Endothelial cell of umbilical vein (primary cell): ENCODE measurements at regions not wholly inside any gene's neighbourhood (a gene's known extent, or its start where the extent isn't known, plus 50 kb on each side); places are given as distances from the start of the nearest gene placed in this dataset.

ENCODE experiments used
- BruUV-seq: library from RNA; stranded (reverse); fragments of 400-500 nt; replicated peaks from 2 replicates; lab custom pipeline; 2021; lab: Mats Ljungman, UMichigan
- CTCF ChIA-PET: fragments of 300-600, 350-600 bp; sonication (Branson Sonifier 250); formaldehyde crosslinking; loops from one replicate; lab custom pipeline; 2021; ENCODE audit warnings: antibody characterized with exemption, inconsistent platforms; lab: Charles Lee
- POLR2A ChIA-PET: fragments of 300-600, 350-600 bp; sonication (Branson Sonifier 250); formaldehyde crosslinking; loops from one replicate; lab custom pipeline; 2021; ENCODE audit warnings: antibody characterized with exemption, inconsistent platforms; lab: Charles Lee
- DNase-seq: peaks from one replicate; pipeline ENCODE4 v3.0.0-alpha.2; 2011; ENCODE audit warnings: low read depth, low spot score
- FAIRE-seq: peaks from 2 replicates; lab custom pipeline; 2011; peaks lifted over from hg19 to GRCh38; lab: Jason Lieb, UNC
- H2AFZ ChIP-seq: 2 replicates; pipeline ENCODE4 v1.6.0; 2012; ENCODE audit warnings: low read depth, low read length, control low read depth, inconsistent platforms
- H3K27ac ChIP-seq: 2 replicates; pipeline ENCODE4 v1.5.1; 2011; ENCODE audit warnings: low read depth, mild to moderate bottlenecking, control low read depth, low read length, moderate library complexity; ENCODE audit not compliant: insufficient read depth
- H3K27me3 ChIP-seq, 2 experiments: 2 replicates each; pipeline versions ENCODE4 v1.6.0 to v1.6.1; 2011; ENCODE audit warnings: low read length in 2 of 2, mixed read lengths in 1 of 2; ENCODE audit not compliant: control insufficient read depth in 2 of 2, insufficient read depth in 2 of 2
- H3K36me3 ChIP-seq, 2 experiments: 2 replicates in 1 of 2; 3 replicates in 1 of 2; pipeline ENCODE4 v1.5.1; 2011; ENCODE audit warnings: low read length in 2 of 2, mild to moderate bottlenecking in 1 of 2, moderate library complexity in 1 of 2; ENCODE audit not compliant: control insufficient read depth in 2 of 2, insufficient read depth in 2 of 2; ENCODE audit errors: extremely low read depth in 1 of 2
- H3K4me1 ChIP-seq: 3 replicates; pipeline ENCODE4 v1.5.1; 2011; ENCODE audit warnings: mild to moderate bottlenecking, low read length; ENCODE audit not compliant: control insufficient read depth, insufficient read depth; ENCODE audit errors: extremely low read depth
- H3K4me2 ChIP-seq: 2 replicates; pipeline ENCODE4 v1.6.1; 2011; ENCODE audit warnings: low read length, control low read depth, mixed read lengths; ENCODE audit not compliant: insufficient read depth
- H3K4me3 ChIP-seq, 3 experiments: fragments of 200-600 bp in 1 of 3; sonication (generic), shearing (Covaris generic) in 1 of 3; replicated peaks in 1 of 3; 2 replicates each; pipeline ENCODE4 v1.5.1; 2011 to 2016; ENCODE audit warnings: control low read depth in 3 of 3, low read length in 3 of 3, mild to moderate bottlenecking in 2 of 3, inconsistent platforms in 1 of 3, low read depth in 1 of 3, moderate library complexity in 1 of 3; ENCODE audit not compliant: insufficient read depth in 1 of 3
- H3K79me2 ChIP-seq: 2 replicates; pipeline ENCODE4 v1.6.0; 2012; ENCODE audit warnings: low read length, inconsistent platforms; ENCODE audit not compliant: control insufficient read depth, insufficient read depth
- H3K9ac ChIP-seq: replicated peaks from 2 replicates; pipeline ENCODE3; 2011; ENCODE audit warnings: low read length, control low read depth; ENCODE audit not compliant: insufficient read depth; ENCODE audit errors: extremely low read depth
- H3K9me1 ChIP-seq: replicated peaks from 3 replicates; pipeline ENCODE4 v1.6.0; 2011; ENCODE audit warnings: mild to moderate bottlenecking, low read length; ENCODE audit not compliant: control insufficient read depth, insufficient read depth; ENCODE audit errors: extremely low read depth
- H3K9me3 ChIP-seq: replicated peaks from 2 replicates; pipeline ENCODE4 v1.5.1; 2012; ENCODE audit warnings: low read length, inconsistent platforms; ENCODE audit not compliant: control insufficient read depth, insufficient read depth
- H4K20me1 ChIP-seq: replicated peaks from 2 replicates; pipeline ENCODE3; 2011; ENCODE audit warnings: mild to moderate bottlenecking, low read length; ENCODE audit not compliant: control insufficient read depth, insufficient read depth; ENCODE audit errors: extremely low read depth
- CTCF ChIP-seq, 2 donors: IDR thresholded peaks; 1 replicate in 1 of 2; 2 replicates in 1 of 2; pipeline ENCODE4 v1.5.1; 2011; ENCODE audit warnings: low read length in 2 of 2, mild to moderate bottlenecking in 2 of 2, moderate library complexity in 2 of 2, control low read depth in 1 of 2, inconsistent platforms in 1 of 2, low read depth in 1 of 2; ENCODE audit not compliant: insufficient read depth in 1 of 2; ENCODE audit errors: extremely low read depth in 1 of 2
- EZH2 ChIP-seq: IDR thresholded peaks from 2 replicates; pipeline ENCODE4 v1.6.1; 2012; ENCODE audit warnings: borderline replicate concordance, low read depth, mild to moderate bottlenecking, moderate library complexity, low read length, inconsistent platforms; ENCODE audit not compliant: severe bottlenecking
- FOS ChIP-seq: IDR thresholded peaks from 2 replicates; pipeline ENCODE4 v1.6.1; 2011; ENCODE audit warnings: mild to moderate bottlenecking, low read length, moderate library complexity, borderline replicate concordance; ENCODE audit not compliant: insufficient read depth
- GATA2 ChIP-seq: IDR thresholded peaks from 2 replicates; pipeline ENCODE4 v1.7.0; 2011; ENCODE audit warnings: low read depth, mild to moderate bottlenecking, moderate library complexity, mixed read lengths, low read length; ENCODE audit not compliant: insufficient read length, insufficient read depth
- JUN ChIP-seq: IDR thresholded peaks from 2 replicates; pipeline ENCODE4 v1.6.1; 2011; ENCODE audit warnings: borderline replicate concordance, low read depth; ENCODE audit not compliant: insufficient read length, insufficient read depth
- MYC ChIP-seq: IDR thresholded peaks from one replicate; pipeline ENCODE4 v1.6.1; 2011; ENCODE audit warnings: mild to moderate bottlenecking, low read depth, low read length
- POLR2A ChIP-seq: IDR thresholded peaks from 2 replicates; pipeline ENCODE4 v1.6.1; 2012; ENCODE audit warnings: low read depth, mild to moderate bottlenecking, control low read depth, low read length
- POLR2AphosphoS5 ChIP-seq: IDR thresholded peaks from 2 replicates; pipeline ENCODE4 v1.6.1; 2012; ENCODE audit warnings: low read depth, mild to moderate bottlenecking, control low read depth, low read length, moderate library complexity; ENCODE audit not compliant: insufficient read depth
- dilution Hi-C: fragments of 300-500 bp; cut with MboI; formaldehyde crosslinking; loops from one replicate; pipeline ENCODE4 v1.15.0; 2019; ENCODE audit warnings: low sequenced_read_pairs; ENCODE audit not compliant: extremely low pct_ligation_motif_present
- intact Hi-C: fragments of 100-400 bp; cut with micrococcal nuclease; formaldehyde crosslinking; loops from one replicate; pipeline ENCODE4 v1.10.0; 2022
- TF ChIP-seq, protein P1 (sequence below): IDR thresholded peaks from 2 replicates; pipeline ENCODE4 v1.6.1; 2011; ENCODE audit not compliant: insufficient read depth, insufficient read length

- no TSS peak for BruUV-seq
- ChIA-PET CTCF (interaction anchor here (0.9 to 1.5 kb wide), 3 partner anchors 8 to 19 kb away, joined by 3 read pairs; no protein-coding TSS in a partner anchor), POLR2A (no interaction called here)
- H3K4me2 ChIP-seq, result no peak overlapping the region
- H3K27me3 ChIP-seq, result peaks cover 12 to 15% of the 10 kb centered on the region in 2 experiments
- H3K9ac ChIP-seq, result no peak overlapping the region
- H4K20me1 ChIP-seq, result no peaks in the 10 kb centered on the region
- H3K79me2 ChIP-seq, result no peaks in the 10 kb centered on the region
- no peaks in the 10 kb centered on the region for H3K9me3 ChIP-seq
- H3K36me3 ChIP-seq, result no peaks in the 10 kb centered on the region
- intact Hi-C loops (no loop called here), dilution Hi-C loops (no loop called here)
- H3K27ac ChIP-seq, result no peak overlapping the region
- DNase-seq, result no peak
- H2AFZ ChIP-seq, result no peak overlapping the region
- TF ChIP-seq CTCF (IDR thresholded peaks at IDR 0.05; ENCODE audit: extremely low read depth in 1 of 2, insufficient read depth in 1 of 2, low read depth in 1 of 2, low read length in 2 of 2) (no peak), EZH2 (no peak), MYC (no peak), FOS (no peak), POLR2A (no peak), JUN (no peak), POLR2AphosphoS5 (no peak), GATA2 (no peak)
- TF ChIP-seq, protein P1, sequence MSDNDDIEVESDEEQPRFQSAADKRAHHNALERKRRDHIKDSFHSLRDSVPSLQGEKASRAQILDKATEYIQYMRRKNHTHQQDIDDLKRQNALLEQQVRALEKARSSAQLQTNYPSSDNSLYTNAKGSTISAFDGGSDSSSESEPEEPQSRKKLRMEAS, result no peak
- H3K9me1 ChIP-seq, result no peaks in the 10 kb centered on the region
- FAIRE-seq, result no peak
- H3K4me3 ChIP-seq, result no peak overlapping the region
- no peaks in the 10 kb centered on the region for H3K4me1 ChIP-seq
Measured at GRCh38 chr13:50609011-50609410, 234.5 kb downstream of the DLEU7 start.
